IPS-15b (cell line): ENCODE measurements at regions not wholly inside any gene's neighbourhood (a gene's known extent, or its start where the extent isn't known, plus 50 kb on each side); places are given as distances from the start of the nearest gene placed in this dataset.

Source experiments
- H3K27me3 ChIP-seq: one replicate; pipeline ENCODE4 v1.6.1; 2013; ENCODE audit warnings: low read length; ENCODE audit not compliant: control insufficient read depth, insufficient read depth
- H3K36me3 ChIP-seq: one replicate; pipeline ENCODE4 v1.6.1; 2013; ENCODE audit warnings: low read length; ENCODE audit not compliant: control insufficient read depth, insufficient read depth
- H3K4me1 ChIP-seq: one replicate; pipeline ENCODE4 v1.6.1; 2013; ENCODE audit warnings: mild to moderate bottlenecking, low read length; ENCODE audit not compliant: control insufficient read depth, insufficient read depth
- H3K4me3 ChIP-seq: one replicate; pipeline ENCODE4 v1.5.1; 2013; ENCODE audit warnings: low read depth, low read length
- H3K9ac ChIP-seq: one replicate; pipeline ENCODE4 v1.6.1; 2013; ENCODE audit warnings: low read depth, mild to moderate bottlenecking, low read length
- H3K9me3 ChIP-seq: one replicate; pipeline ENCODE4 v1.6.1; 2013; ENCODE audit warnings: mild to moderate bottlenecking, low read length; ENCODE audit not compliant: control insufficient read depth, insufficient read depth

DNA sequence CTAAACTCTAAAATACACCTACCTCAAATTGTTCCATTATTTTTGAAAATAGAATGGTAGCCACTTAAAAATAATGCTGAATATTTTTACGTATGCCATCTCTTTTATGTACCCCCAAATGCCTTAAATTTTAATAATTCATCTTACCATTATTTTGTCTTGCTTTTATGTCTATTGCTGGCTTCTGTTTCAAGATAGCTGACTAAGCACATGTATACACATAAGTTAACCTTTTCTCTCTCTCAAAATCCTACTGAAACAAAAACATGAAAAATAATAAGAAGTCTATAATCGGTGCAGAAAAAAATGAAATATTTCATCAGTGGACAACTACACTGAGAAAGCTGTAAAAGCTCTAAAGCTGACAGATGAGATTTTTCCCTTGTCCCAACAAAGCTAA is 652.0 kb upstream of the ZNF608 start:
- no peaks in the 10 kb centered on the region for H3K4me1 ChIP-seq
- H3K9ac ChIP-seq: no peak overlapping the region
- no peaks in the 10 kb centered on the region for H3K36me3 ChIP-seq
- H3K27me3 ChIP-seq: no peaks in the 10 kb centered on the region
- no peaks in the 10 kb centered on the region for H3K9me3 ChIP-seq
- no peak overlapping the region for H3K4me3 ChIP-seq

GRCh38 chr5:125399885-125400284 is 653.4 kb upstream of the ZNF608 start:
- no peaks in the 10 kb centered on the region for H3K4me1 ChIP-seq
- H3K4me3 ChIP-seq: no peak overlapping the region
- H3K27me3 ChIP-seq: no peaks in the 10 kb centered on the region
- H3K9ac ChIP-seq: no peak overlapping the region
- no peaks in the 10 kb centered on the region for H3K36me3 ChIP-seq
- H3K9me3 ChIP-seq: no peaks in the 10 kb centered on the region

DNA sequence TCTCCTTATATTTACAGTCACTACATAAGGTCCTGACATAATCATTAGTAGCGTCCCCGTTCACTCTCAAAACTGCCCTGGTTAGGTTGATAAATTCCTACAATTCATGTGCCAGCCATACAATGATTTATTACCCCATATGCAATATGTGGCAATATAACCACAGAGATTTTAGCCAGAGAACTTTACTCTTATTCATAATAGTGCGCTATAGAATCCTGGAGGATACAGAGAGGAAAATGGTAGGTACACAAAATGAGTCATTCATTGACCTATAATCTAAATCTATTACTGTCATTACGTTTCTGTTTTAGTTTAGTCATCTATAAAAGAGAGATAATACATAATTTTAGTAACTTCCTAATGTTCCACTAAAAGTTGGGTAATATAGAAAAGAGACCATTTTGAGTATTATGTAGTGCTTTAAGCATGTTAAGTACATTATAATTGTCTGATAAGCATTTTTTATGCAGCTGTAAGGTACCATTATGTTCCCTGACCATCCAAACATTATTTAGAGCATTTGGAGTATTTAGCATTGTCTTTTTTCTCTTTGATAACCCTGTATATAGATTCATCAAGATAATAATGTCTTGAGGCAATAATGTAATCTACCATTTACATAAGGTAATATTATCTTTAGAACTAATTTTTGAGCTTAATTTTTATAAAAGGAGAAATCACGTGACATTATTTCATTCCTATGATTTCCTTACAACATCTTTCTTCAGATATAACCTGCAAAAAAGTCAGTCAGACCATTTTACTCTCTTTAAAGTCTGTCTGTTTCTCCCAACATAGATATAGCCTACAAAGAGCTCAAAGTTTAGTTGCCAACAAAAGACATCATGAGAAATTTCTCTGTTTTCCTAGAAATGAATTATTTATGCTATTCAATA is 655.5 kb upstream of the ZNF608 start:
- H3K9ac ChIP-seq: no peak overlapping the region
- H3K36me3 ChIP-seq: no peaks in the 10 kb centered on the region
- H3K27me3 ChIP-seq: no peaks in the 10 kb centered on the region
- no peaks in the 10 kb centered on the region for H3K4me1 ChIP-seq
- no peaks in the 10 kb centered on the region for H3K9me3 ChIP-seq
- H3K4me3 ChIP-seq: no peak overlapping the region

DNA sequence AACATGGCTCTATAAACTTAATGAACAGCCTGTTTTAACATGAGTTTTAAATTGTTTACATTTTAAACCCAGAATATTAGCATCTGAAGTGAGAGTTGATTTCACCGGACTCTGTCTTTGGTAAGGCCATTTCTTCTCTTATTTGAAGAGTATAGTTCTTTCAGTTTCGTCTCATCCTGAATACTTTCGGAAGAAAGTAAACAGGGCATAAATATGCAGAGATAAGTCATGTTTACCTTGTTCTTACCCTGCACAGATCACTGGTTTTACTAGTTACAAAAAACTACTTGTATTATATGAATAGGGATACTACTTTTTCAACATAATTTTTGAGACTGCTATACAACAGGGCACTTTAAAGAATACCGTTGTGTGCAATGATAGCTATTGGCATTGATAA is 656.3 kb upstream of the ZNF608 start:
- Histone ChIP-seq H3K27me3 (no peaks in the 10 kb centered on the region), H3K9ac (no peak overlapping the region), H3K36me3 (no peaks in the 10 kb centered on the region)

DNA sequence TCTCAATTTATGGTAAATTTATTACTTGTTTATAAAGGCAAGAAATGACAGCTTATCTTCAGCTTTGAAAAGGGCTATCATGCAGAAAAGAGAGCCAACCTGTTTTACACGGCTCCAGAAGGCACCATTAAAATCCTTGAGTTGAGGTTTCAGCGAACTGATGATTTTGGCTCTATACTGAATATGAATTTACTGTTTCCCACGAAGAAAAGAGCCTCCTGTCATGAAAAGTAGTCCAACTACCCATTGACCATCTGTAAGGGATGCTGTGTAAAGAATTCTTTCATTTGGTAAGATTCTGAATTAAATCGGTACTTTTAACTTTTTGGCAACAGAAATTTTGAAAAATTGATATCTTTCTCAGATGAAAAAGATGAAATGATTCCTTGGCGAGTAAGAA is 657.6 kb upstream of the ZNF608 start:
- no peaks in the 10 kb centered on the region for H3K9me3 ChIP-seq

More for the DNA sequence above, 656.3 kb upstream of the ZNF608 start:
- Histone ChIP-seq H3K4me1 (no peaks in the 10 kb centered on the region), H3K4me3 (no peak overlapping the region), H3K9me3 (no peaks in the 10 kb centered on the region)

GRCh38 chr5:125408448-125409233 is 662.2 kb upstream of the ZNF608 start:
- H3K4me3 ChIP-seq: no peak overlapping the region
- H3K9me3 ChIP-seq: no peaks in the 10 kb centered on the region
- no peaks in the 10 kb centered on the region for H3K27me3 ChIP-seq
- H3K4me1 ChIP-seq: peaks cover 40% of the 10 kb centered on the region
- no peak overlapping the region for H3K9ac ChIP-seq
- H3K36me3 ChIP-seq: no peaks in the 10 kb centered on the region

More for the DNA sequence above, 657.6 kb upstream of the ZNF608 start:
- Histone ChIP-seq H3K9ac (no peak overlapping the region), H3K4me3 (no peak overlapping the region), H3K36me3 (no peaks in the 10 kb centered on the region), H3K27me3 (no peaks in the 10 kb centered on the region), H3K4me1 (peaks cover 2% of the 10 kb centered on the region)

DNA sequence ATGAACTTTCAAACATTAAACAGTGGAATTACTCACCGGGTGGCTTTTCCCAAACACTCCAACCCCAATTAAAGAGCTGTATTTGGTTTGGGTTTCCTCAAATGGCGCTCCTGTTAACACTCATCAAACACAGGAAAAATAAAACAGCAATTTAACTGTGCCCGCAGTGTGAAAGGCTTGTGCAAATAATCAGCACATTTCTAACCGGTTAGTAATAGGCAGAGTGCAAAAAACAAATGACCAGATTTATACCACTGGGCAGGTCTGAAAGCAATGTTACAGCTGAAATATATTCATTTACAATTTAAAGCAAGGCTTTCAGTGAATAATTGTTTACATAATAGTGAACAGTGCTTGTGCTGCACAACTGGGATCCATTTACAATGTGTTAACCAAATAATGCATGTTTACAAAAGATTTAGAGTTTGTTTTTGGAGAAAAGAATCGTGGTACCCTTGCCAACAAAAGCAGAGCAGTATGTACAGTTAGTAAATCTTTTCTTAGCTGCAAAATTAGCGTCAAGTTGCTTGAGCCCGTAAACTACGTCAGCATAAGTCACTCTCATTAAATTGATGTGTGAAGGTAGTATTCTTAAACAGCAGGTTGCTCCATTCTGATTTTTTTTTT is 662.9 kb upstream of the ZNF608 start:
- Histone ChIP-seq H3K27me3 (no peaks in the 10 kb centered on the region), H3K4me1 (peaks cover 41% of the 10 kb centered on the region), H3K9me3 (no peaks in the 10 kb centered on the region), H3K9ac (no peak overlapping the region), H3K4me3 (no peak overlapping the region), H3K36me3 (no peaks in the 10 kb centered on the region)

DNA sequence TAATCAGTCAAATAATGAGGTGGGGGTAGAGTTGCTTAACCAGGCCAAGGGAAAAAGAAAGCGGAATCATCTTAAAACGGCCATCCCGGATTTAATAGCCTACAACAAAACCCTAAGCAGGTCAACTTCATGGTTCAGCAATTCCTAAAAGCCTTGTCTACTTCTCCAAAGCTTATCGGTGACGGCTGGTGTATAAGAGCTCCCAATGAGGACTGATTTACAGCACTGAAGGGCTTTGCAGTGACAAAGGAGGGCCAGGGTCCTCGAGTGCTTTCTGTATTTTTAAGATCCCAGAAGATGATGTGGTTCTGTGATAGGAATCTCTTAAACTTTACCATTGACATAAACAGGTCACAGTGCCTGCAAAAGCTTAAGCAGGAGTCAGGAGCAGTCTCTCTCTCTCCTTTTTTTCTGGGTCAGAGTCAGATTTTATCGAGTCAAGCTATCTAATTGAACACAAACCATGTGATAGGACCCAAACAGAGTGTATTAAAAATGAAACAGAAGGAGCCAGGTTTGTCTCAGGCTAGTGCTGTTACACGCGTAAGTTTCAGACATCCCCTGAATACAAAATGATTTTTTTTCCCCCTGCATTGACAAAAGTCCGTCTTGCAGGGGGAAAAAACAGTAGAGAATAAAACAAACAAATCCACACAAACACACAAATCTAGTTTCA is 663.6 kb upstream of the ZNF608 start:
- peak overlapping the region; percentile 20 for H3K9ac ChIP-seq
- peaks cover 41% of the 10 kb centered on the region for H3K4me1 ChIP-seq

DNA sequence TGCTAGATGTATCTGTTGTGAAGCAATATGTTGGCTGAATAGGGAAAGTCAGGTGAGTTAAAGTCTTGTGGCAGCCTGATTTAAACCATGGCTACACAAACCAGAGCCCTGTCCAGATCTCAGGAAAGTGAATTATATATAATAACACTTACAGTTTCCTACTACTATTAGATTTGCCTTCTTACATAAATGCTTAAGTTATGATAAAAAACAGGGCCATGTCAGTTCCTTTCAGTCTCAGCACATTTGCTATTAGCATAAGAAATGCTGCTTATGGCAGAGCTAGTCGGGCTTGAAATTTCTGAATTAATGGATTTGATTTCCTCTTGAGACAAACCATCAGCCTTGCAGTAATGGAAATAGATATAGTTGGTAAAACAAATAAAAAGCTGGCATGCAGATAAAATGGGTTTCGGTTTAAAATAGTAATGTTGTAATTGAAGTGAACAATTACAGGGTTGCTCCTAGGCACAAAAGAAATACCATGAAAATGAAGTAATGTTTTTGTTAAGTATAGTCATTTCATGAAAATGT is 664.2 kb upstream of the ZNF608 start:
- Histone ChIP-seq H3K9me3 (no peaks in the 10 kb centered on the region), H3K4me3 (no peak overlapping the region), H3K9ac (no peak overlapping the region), H3K36me3 (no peaks in the 10 kb centered on the region), H3K4me1 (peaks cover 41% of the 10 kb centered on the region), H3K27me3 (no peaks in the 10 kb centered on the region)

More for the DNA sequence above, 663.6 kb upstream of the ZNF608 start:
- Histone ChIP-seq H3K9me3 (no peaks in the 10 kb centered on the region), H3K36me3 (no peaks in the 10 kb centered on the region), H3K4me3 (no peak overlapping the region), H3K27me3 (no peaks in the 10 kb centered on the region)

DNA sequence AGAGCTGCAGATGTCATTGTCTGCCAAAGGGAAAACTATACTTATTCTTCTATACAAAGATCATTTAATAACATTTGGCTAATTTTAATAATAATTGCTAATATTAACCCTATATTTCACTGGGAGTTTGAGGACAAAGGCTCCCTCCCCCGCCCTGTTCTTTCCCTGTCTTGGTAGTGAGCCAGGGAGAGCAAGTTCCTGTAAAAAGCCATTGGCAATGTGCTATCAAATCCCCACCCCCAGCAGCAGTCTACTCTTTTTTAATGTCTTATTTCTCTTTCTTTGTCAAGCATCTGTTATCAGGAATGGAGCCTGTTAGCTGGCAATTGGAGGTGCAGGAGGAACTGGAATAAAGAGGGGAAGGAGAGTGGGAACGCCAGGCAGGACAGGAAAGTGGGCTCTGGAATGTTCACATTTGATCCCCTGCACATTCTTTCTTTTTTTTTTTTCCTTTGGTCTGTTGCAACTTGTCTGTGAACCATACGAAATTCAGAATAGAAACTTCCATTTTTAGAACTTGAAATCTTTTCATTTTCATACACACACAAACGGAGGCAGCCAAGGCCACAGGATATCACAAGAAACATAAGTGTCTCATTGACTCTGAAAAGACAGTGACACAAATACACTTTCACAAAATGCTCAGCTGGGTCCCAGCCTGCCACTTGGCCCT is 664.8 kb upstream of the ZNF608 start:
- Histone ChIP-seq H3K27me3 (no peaks in the 10 kb centered on the region), H3K9ac (no peak overlapping the region), H3K36me3 (no peaks in the 10 kb centered on the region), H3K4me1 (peaks cover 41% of the 10 kb centered on the region), H3K9me3 (no peaks in the 10 kb centered on the region), H3K4me3 (no peak overlapping the region)
